Fibroblast of pulmonary artery (primary cell): ENCODE measurements at regions not wholly inside any gene's neighbourhood (a gene's known extent, or its start where the extent isn't known, plus 50 kb on each side); places are given as distances from the start of the nearest gene placed in this dataset.
A peak's percentile ranks its signal among the peaks of the same experiment; 100 is the strongest.

Experiments used
- DNase-seq: peaks from one replicate; pipeline ENCODE4 v3.0.0-alpha.2; 2010; ENCODE audit warnings: low read depth
- H3K4me3 ChIP-seq: replicated peaks from 2 replicates; pipeline ENCODE4 v1.5.1; 2011; ENCODE audit warnings: low read depth, mild to moderate bottlenecking, control low read depth, low read length, moderate library complexity
- CTCF ChIP-seq: IDR thresholded peaks from 2 replicates; pipeline ENCODE4 v1.5.1; 2011; ENCODE audit warnings: mild to moderate bottlenecking, control low read depth, low read length, inconsistent platforms; ENCODE audit errors: missing control alignments

GRCh38 chr14:56027421-56027820, 90.8 kb upstream of the PELI2 start:
- no peak overlapping the region for H3K4me3 ChIP-seq
- DNase-seq, result no peak
- no peak for TF ChIP-seq CTCF

DNA sequence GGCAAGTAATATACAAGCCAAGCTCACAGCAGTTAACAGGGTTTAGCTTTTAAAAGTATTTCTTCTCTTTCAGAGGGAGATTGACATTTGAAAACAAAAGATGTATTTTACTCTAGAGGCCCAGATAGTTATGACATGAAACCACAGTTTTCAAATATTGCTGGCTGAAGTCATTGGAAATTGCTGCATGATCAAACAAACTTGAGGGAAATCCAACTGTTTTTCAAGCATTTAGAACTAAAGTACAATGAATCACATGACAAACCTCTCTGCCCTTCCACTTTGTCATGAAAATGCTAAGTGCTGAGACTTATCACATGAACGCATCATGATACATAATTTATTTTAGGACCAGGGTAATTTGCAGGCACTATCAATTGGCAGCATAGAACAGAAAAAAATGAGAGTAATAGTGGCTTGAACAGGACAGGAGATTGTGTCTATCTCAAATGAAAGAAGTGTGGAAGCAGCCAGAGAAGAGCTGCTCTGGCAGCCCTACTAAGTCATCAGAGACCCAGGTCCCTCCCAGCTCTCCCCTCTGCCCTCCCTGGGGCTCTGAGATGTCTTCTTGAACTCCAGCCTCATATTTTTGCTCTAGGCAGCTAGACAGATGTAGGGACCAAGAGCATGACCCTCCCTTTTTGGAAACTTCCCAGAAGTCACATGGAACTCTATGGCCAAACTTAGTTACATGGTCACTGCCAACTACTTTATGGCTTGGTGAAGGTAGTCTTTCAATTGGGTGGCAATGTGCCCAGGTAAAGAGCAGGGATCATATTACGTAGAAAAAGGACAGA, 90.1 kb upstream of the PELI2 start:
- no peak overlapping the region for H3K4me3 ChIP-seq
- TF ChIP-seq CTCF, result no peak
- no peak for DNase-seq

GRCh38 chr14:56036353-56036752, 81.9 kb upstream of the PELI2 start:
- no peak for TF ChIP-seq CTCF
- no peak for DNase-seq

DNA sequence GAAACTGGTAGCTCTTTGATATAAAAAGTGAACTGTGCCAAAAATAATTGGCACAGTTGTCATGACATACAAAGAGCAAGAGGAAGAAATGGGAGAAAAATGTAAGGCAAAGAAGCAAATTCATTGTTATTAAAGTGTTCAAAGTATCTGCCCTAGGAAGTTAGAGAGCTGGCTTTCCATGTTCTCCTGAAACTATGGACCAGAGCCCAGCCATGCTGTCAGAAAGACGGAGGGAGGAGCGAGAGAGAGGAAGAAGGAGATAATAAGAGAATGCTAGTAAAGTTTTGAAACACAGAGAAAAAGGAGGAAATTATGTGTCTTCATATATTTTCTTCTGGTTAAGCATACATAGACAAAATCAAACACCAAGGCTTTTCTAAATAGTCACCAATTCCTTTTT, 78.1 kb upstream of the PELI2 start:
- TF ChIP-seq CTCF, result no peak
- peak; percentile 33 for DNase-seq
- no peak overlapping the region for H3K4me3 ChIP-seq

More at GRCh38 chr14:56036353-56036752, 81.9 kb upstream of the PELI2 start:
- no peak overlapping the region for H3K4me3 ChIP-seq

DNA sequence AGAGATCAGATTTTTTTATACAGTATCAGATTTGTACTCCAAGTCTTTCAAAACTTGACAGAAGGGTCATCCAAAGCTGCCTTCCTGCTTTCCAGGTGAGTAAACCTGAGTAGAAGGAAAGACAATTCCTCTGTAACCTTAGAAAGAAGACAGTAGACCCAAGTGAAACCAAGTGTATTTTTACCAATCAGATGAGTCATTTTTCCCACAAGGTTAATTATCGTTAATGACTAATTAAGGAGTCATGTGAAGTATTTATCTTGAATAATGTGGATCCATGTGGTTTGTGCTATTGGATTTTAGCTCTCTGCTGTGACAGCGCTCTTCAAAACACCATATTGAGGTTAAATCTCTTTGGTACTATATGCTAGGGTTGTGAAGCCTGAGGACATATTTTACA, 74.0 kb upstream of the PELI2 start:
- no peak for DNase-seq
- no peak overlapping the region for H3K4me3 ChIP-seq
- no peak for TF ChIP-seq CTCF

GRCh38 chr14:56046546-56046945, 71.7 kb upstream of the PELI2 start:
- no peak for DNase-seq
- TF ChIP-seq CTCF, result no peak

DNA sequence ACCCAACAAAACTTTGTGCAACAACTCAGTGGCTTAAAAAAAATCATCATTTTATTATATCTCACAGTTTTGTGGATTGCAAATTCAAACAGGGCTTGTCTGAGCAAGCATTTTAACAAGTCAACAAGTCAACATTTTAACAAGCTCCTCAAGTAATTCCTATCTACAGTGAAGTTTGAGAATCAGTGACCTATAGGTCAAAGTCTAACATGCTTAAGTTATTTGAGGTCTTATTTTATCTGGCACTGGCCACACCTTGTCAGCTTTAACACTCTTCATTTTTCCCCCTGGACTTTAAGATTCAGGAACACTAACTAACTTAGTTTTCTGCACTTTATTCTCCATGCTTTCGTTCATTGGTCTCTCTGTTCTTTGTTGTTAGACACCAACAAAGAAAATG, 71.2 kb upstream of the PELI2 start:
- DNase-seq, result no peak
- no peak overlapping the region for H3K4me3 ChIP-seq
- no peak for TF ChIP-seq CTCF

More at GRCh38 chr14:56046546-56046945, 71.7 kb upstream of the PELI2 start:
- no peak overlapping the region for H3K4me3 ChIP-seq
